HepG2 (cell line): ENCODE measurements at regions not wholly inside any gene's neighbourhood (a gene's known extent, or its start where the extent isn't known, plus 50 kb on each side); places are given as distances from the start of the nearest gene placed in this dataset.

Experiments used
- ATF3 ChIP-seq: sonication (generic); formaldehyde crosslinking; IDR thresholded peaks from 2 replicates; pipeline ENCODE4 v1.4.0; 2020; ENCODE audit warnings: missing genetic modification reagents
- BCL3 ChIP-seq: sonication (generic); formaldehyde crosslinking; IDR thresholded peaks from 2 replicates; pipeline ENCODE4 v1.5.1; 2020; ENCODE audit warnings: mild to moderate bottlenecking, missing genetic modification reagents, moderate library complexity
- CTCF ChIP-seq: sonication (generic); formaldehyde crosslinking; IDR thresholded peaks from 2 replicates; pipeline ENCODE4 v1.5.0; 2020; ENCODE audit warnings: mild to moderate bottlenecking, missing genetic modification reagents, moderate library complexity
- FLYWCH1 ChIP-seq: sonication (generic); formaldehyde crosslinking; IDR thresholded peaks from 2 replicates; pipeline ENCODE4 v1.8.1; 2023; ENCODE audit warnings: mild to moderate bottlenecking, missing genetic modification reagents
- MYNN ChIP-seq: sonication (generic); formaldehyde crosslinking; IDR thresholded peaks from 2 replicates; pipeline ENCODE4 v1.4.0; 2020; ENCODE audit warnings: mild to moderate bottlenecking, low read depth, missing genetic modification reagents
- POLR2A ChIP-seq, 2 experiments: IDR thresholded peaks; 2 replicates each; pipeline ENCODE4 v1.6.1; 2011; ENCODE audit warnings: low read depth in 2 of 2, low read length in 2 of 2, mild to moderate bottlenecking in 1 of 2, moderate library complexity in 1 of 2; ENCODE audit not compliant: insufficient read depth in 1 of 2
- PREB ChIP-seq: sonication (generic); formaldehyde crosslinking; IDR thresholded peaks from 2 replicates; pipeline ENCODE4 v1.4.0; 2020; ENCODE audit warnings: missing genetic modification reagents
- RELA ChIP-seq: sonication (generic); formaldehyde crosslinking; IDR thresholded peaks from 2 replicates; pipeline ENCODE4 v1.4.0; 2020; ENCODE audit warnings: missing genetic modification reagents
- SIX1 ChIP-seq: sonication (generic); formaldehyde crosslinking; IDR thresholded peaks from 2 replicates; pipeline ENCODE4 v1.4.0; 2020; ENCODE audit warnings: missing genetic modification reagents, borderline replicate concordance
- SP2 ChIP-seq: sonication (generic); formaldehyde crosslinking; IDR thresholded peaks from 2 replicates; pipeline ENCODE4 v1.5.1; 2020; ENCODE audit warnings: mild to moderate bottlenecking, missing genetic modification reagents
- TCF7L2 ChIP-seq: IDR thresholded peaks from 2 replicates; pipeline ENCODE4 v1.6.1; 2011; ENCODE audit warnings: mild to moderate bottlenecking, low read depth, low read length, moderate library complexity
- ZBTB40 ChIP-seq, 2 experiments: fragments of 450-650 bp in 1 of 2; sonication (generic) in 1 of 2; formaldehyde crosslinking in 1 of 2; IDR thresholded peaks; 2 replicates each; pipeline versions ENCODE4 v1.6.1 to v1.8.0; 2016 to 2022; ENCODE audit warnings: antibody characterized with exemption in 1 of 2, mild to moderate bottlenecking in 1 of 2, missing genetic modification reagents in 1 of 2
- ZNF274 ChIP-seq: sonication (generic); formaldehyde crosslinking; IDR thresholded peaks from 2 replicates; pipeline ENCODE4 v1.5.1; 2020; ENCODE audit warnings: mild to moderate bottlenecking, missing genetic modification reagents
- ZNF430 ChIP-seq: sonication (generic); formaldehyde crosslinking; IDR thresholded peaks from 2 replicates; pipeline ENCODE4 v1.9.0; 2021; ENCODE audit warnings: mild to moderate bottlenecking, missing genetic modification reagents

- TF ChIP-seq PREB (no peak), ZNF274 (CRISPR knock-in tag) (no peak), CTCF (CRISPR knock-in tag) (no peak), SP2 (no peak), BCL3 (CRISPR knock-in tag) (no peak), SIX1 (CRISPR knock-in tag) (no peak), ATF3 (CRISPR knock-in tag) (no peak), TCF7L2 (no peak), ZBTB40 (IDR thresholded peaks at IDR 0.05) (no peak), ZBTB40 (CRISPR knock-in tag; IDR thresholded peaks at IDR 0.05) (no peak), RELA (CRISPR knock-in tag) (no peak), POLR2A (IDR thresholded peaks at IDR 0.05; ENCODE audit: insufficient read depth in 1 of 2, low read depth in 2 of 2, low read length in 2 of 2) (no peak), ZNF430 (no peak), MYNN (CRISPR knock-in tag) (no peak), FLYWCH1 (CRISPR knock-in tag) (no peak)
These were observed 169.6 kb upstream of the RGPD4 start for GRCh38 chr2:107657049-107657448.
